Vagina (tissue), 2 donors: ENCODE measurements at regions not wholly inside any gene's neighbourhood (a gene's known extent, or its start where the extent isn't known, plus 50 kb on each side); places are given as distances from the start of the nearest gene placed in this dataset.

Source experiments
- DNase-seq, 2 donors: peaks; one replicate each; pipeline ENCODE4 v3.0.0-alpha.2; 2017; ENCODE audit errors: extremely low spot score in 2 of 2
- H3K27ac ChIP-seq: fragments of 200-600 bp; sonication (generic); one replicate; pipeline ENCODE4 v1.5.1; 2019
- H3K27me3 ChIP-seq: fragments of 200-600 bp; sonication (generic); one replicate; pipeline ENCODE4 v1.5.1; 2019
- H3K36me3 ChIP-seq, 2 donors: fragments of 200-600 bp; sonication (generic); one replicate each; pipeline ENCODE4 v1.5.1; 2017 to 2019
- H3K4me1 ChIP-seq: fragments of 200-600 bp; sonication (generic); one replicate; pipeline ENCODE4 v1.5.1; 2019
- H3K4me3 ChIP-seq, 2 donors: fragments of 200-600 bp; sonication (generic); 1 replicate in 1 of 2; 2 replicates in 1 of 2; pipeline ENCODE4 v1.5.1; 2016 to 2019
- H3K9me3 ChIP-seq: fragments of 200-600 bp; sonication (generic); one replicate; pipeline ENCODE4 v1.5.1; 2019
- CTCF ChIP-seq, 3 experiments: fragments of 450-650 bp in 2 of 3; fragments of 200-600 bp in 1 of 3; sonication (generic) in 1 of 3; IDR thresholded peaks; one replicate each; pipeline ENCODE4 v1.5.1; 2017 to 2019; ENCODE audit warnings: antibody characterized with exemption in 3 of 3, mild to moderate bottlenecking in 2 of 3, moderate library complexity in 2 of 3
- POLR2A ChIP-seq, 2 donors: fragments of 450-650 bp; IDR thresholded peaks; one replicate each; pipeline ENCODE4 v1.6.1; 2017; ENCODE audit warnings: antibody characterized with exemption in 2 of 2, mild to moderate bottlenecking in 2 of 2, moderate library complexity in 2 of 2
- POLR2AphosphoS5 ChIP-seq, 2 donors: sonication (generic); formaldehyde crosslinking; IDR thresholded peaks; one replicate each; pipeline ENCODE4 v1.9.0; 2017; ENCODE audit warnings: antibody characterized with exemption in 2 of 2, mild to moderate bottlenecking in 2 of 2, low read depth in 1 of 2; ENCODE audit not compliant: insufficient read depth in 1 of 2
- intact Hi-C: fragments of 100-400 bp; cut with DNase I; formaldehyde crosslinking; loops from one replicate; pipeline ENCODE4 v1.15.1; 2023

GRCh38 chr14:80077262-80077661 is 134.0 kb downstream of the DIO2 start:
- H3K9me3 ChIP-seq, result no peaks in the 10 kb centered on the region
- intact Hi-C loops, result no loop called here
- H3K27me3 ChIP-seq, result no peaks in the 10 kb centered on the region
- H3K4me3 ChIP-seq, result no peak overlapping the region
- no peaks in the 10 kb centered on the region for H3K4me1 ChIP-seq
- no peaks in the 10 kb centered on the region for H3K36me3 ChIP-seq
- no peak for TF ChIP-seq CTCF (IDR thresholded peaks at IDR 0.05)
- no peak for TF ChIP-seq POLR2AphosphoS5 (IDR thresholded peaks at IDR 0.05; ENCODE audit: insufficient read depth in 1 of 2, low read depth in 1 of 2)
- TF ChIP-seq POLR2A (IDR thresholded peaks at IDR 0.05), result no peak
- no peak for DNase-seq
- H3K27ac ChIP-seq, result no peak overlapping the region

- no peaks in the 10 kb centered on the region for H3K36me3 ChIP-seq
- H3K27ac ChIP-seq, result no peak overlapping the region
- H3K27me3 ChIP-seq, result no peaks in the 10 kb centered on the region
- H3K4me3 ChIP-seq, result no peak overlapping the region
- H3K9me3 ChIP-seq, result no peaks in the 10 kb centered on the region
- DNase-seq, result no peak
- intact Hi-C loops, result no loop called here
- TF ChIP-seq POLR2A (IDR thresholded peaks at IDR 0.05) (no peak), CTCF (IDR thresholded peaks at IDR 0.05) (no peak)
- no peaks in the 10 kb centered on the region for H3K4me1 ChIP-seq
Measured at GRCh38 chr14:80074900-80075574, 136.3 kb downstream of the DIO2 start.

- H3K27me3 ChIP-seq, result no peaks in the 10 kb centered on the region
- TF ChIP-seq POLR2A (IDR thresholded peaks at IDR 0.05) (no peak), POLR2AphosphoS5 (IDR thresholded peaks at IDR 0.05; ENCODE audit: insufficient read depth in 1 of 2, low read depth in 1 of 2) (no peak), CTCF (IDR thresholded peaks at IDR 0.05) (no peak)
- no peaks in the 10 kb centered on the region for H3K36me3 ChIP-seq
- DNase-seq, result no peak
- H3K27ac ChIP-seq, result no peak overlapping the region
- intact Hi-C loops, result no loop called here
- H3K9me3 ChIP-seq, result no peaks in the 10 kb centered on the region
- peaks cover 5% of the 10 kb centered on the region for H3K4me1 ChIP-seq
- no peak overlapping the region for H3K4me3 ChIP-seq
Measured at GRCh38 chr14:80059041-80059440, 152.3 kb downstream of the DIO2 start.

GRCh38 chr14:80056497-80056801 is 154.9 kb downstream of the DIO2 start:
- Histone ChIP-seq H3K36me3 (no peaks in the 10 kb centered on the region), H3K4me1 (peaks cover 5% of the 10 kb centered on the region), H3K27ac (no peak overlapping the region), H3K4me3 (no peak overlapping the region), H3K27me3 (no peaks in the 10 kb centered on the region), H3K9me3 (no peaks in the 10 kb centered on the region)
- no peak for DNase-seq
- intact Hi-C loops, result no loop called here
- TF ChIP-seq POLR2AphosphoS5 (IDR thresholded peaks at IDR 0.05; ENCODE audit: insufficient read depth in 1 of 2, low read depth in 1 of 2) (no peak), CTCF (IDR thresholded peaks at IDR 0.05) (no peak), POLR2A (IDR thresholded peaks at IDR 0.05) (no peak)

GRCh38 chr14:80055667-80056496 is 155.4 kb downstream of the DIO2 start:
- Histone ChIP-seq H3K36me3 (no peaks in the 10 kb centered on the region), H3K27ac (no peak overlapping the region), H3K9me3 (no peaks in the 10 kb centered on the region), H3K4me3 (no peak overlapping the region), H3K27me3 (no peaks in the 10 kb centered on the region), H3K4me1 (peaks cover 5% of the 10 kb centered on the region)
- DNase-seq, result no peak
- peak; percentile 26 to 73 (median 45) for TF ChIP-seq CTCF (IDR thresholded peaks at IDR 0.05)
- no peak for TF ChIP-seq POLR2A (IDR thresholded peaks at IDR 0.05)
- intact Hi-C loops, result no loop called here
